Stomach smooth muscle (tissue), 2 donors: ENCODE measurements at regions not wholly inside any gene's neighbourhood (a gene's known extent, or its start where the extent isn't known, plus 50 kb on each side); places are given as distances from the start of the nearest gene placed in this dataset.
"Not testable (repeated sequence)": the region's sequence is repeated elsewhere in the genome, so short reads cannot be mapped to it uniquely, and the experiment has no call there.

ENCODE experiments used
- H3K27ac ChIP-seq: one replicate; pipeline ENCODE4 v1.7.0; 2013; ENCODE audit warnings: mild to moderate bottlenecking, low read length, inconsistent platforms
- H3K27me3 ChIP-seq, 2 donors: one replicate each; pipeline ENCODE4 v1.7.0; 2013; ENCODE audit warnings: low read length in 2 of 2; ENCODE audit not compliant: insufficient read depth in 2 of 2, control insufficient read depth in 1 of 2
- H3K36me3 ChIP-seq, 2 donors: one replicate each; pipeline ENCODE4 v1.7.0; 2013; ENCODE audit warnings: low read length in 2 of 2; ENCODE audit not compliant: control insufficient read depth in 2 of 2, insufficient read depth in 2 of 2
- H3K4me1 ChIP-seq: one replicate; pipeline ENCODE4 v1.7.0; 2013; ENCODE audit warnings: low read length; ENCODE audit not compliant: control insufficient read depth, insufficient read depth
- H3K4me3 ChIP-seq, 2 donors: one replicate each; pipeline ENCODE4 v1.7.0; 2013; ENCODE audit warnings: low read length in 2 of 2
- H3K9ac ChIP-seq, 2 donors: one replicate each; pipeline ENCODE4 v1.7.0; 2013; ENCODE audit warnings: low read length in 2 of 2, mild to moderate bottlenecking in 1 of 2
- H3K9me3 ChIP-seq, 2 donors: one replicate each; pipeline ENCODE4 v1.7.0; 2013; ENCODE audit warnings: low read length in 2 of 2; ENCODE audit not compliant: control insufficient read depth in 2 of 2
- donor health status: healthy.
- donor health status: Pancreatic carcinoma.

- Histone ChIP-seq H3K9ac (no peak overlapping the region), H3K27ac (no peak overlapping the region), H3K27me3 (no peaks in the 10 kb centered on the region), H3K36me3 (no peaks in the 10 kb centered on the region), H3K9me3 (no peaks in the 10 kb centered on the region), H3K4me3 (no peak overlapping the region), H3K4me1 (no peaks in the 10 kb centered on the region)
Measured at GRCh38 chr11:15671216-15671615, 556.5 kb downstream of the INSC start.

- Histone ChIP-seq H3K36me3 (no peaks in the 10 kb centered on the region), H3K27me3 (no peaks in the 10 kb centered on the region), H3K9me3 (no peaks in the 10 kb centered on the region), H3K4me3 (no peak overlapping the region), H3K9ac (no peak overlapping the region), H3K27ac (no peak overlapping the region), H3K4me1 (no peaks in the 10 kb centered on the region)
Measured at GRCh38 chr11:15672825-15673224, 558.1 kb downstream of the INSC start.

DNA sequence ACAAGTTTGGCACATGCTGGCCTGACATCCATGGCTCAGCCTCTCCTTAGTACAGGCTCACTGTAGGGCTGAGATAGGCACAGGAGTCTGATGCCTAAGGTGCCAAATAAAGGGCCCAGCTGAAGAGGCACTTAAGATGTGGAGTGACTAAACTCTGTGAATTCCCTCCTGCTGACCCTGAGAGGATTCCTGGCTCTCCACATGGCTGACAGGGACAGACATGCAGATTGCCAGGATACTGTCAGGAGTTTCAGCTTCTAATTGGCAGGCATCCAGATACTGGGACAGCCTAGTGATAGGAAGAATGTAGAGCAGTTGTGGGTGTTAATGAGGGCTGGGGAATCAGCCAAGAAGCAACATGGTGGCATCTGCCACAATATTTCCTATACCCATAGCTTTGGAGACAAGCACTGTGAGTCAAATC is 558.7 kb downstream of the INSC start:
- no peak overlapping the region for H3K27ac ChIP-seq
- H3K9ac ChIP-seq: no peak overlapping the region
- H3K4me3 ChIP-seq: no peak overlapping the region
- no peaks in the 10 kb centered on the region for H3K27me3 ChIP-seq
- H3K4me1 ChIP-seq: no peaks in the 10 kb centered on the region
- no peaks in the 10 kb centered on the region for H3K36me3 ChIP-seq
- no peaks in the 10 kb centered on the region for H3K9me3 ChIP-seq

DNA sequence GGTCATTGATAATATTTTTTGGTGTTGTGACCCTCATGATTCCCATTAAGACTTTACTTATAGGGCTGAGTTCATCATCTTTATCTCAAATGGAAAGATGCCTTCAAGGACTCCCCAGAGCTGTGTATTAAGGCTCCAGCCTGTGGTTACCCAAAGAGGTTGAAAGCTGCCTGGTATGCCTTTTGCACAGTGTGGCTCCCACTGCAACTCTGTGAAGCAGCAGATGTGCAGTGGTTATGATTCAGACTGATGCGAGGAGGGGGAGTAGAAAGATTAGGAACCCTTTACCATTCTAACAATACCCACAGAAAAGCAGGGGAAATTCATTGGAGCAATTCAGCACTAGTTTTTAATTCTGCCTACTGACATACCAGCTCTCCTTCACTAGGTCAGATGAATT is 560.0 kb downstream of the INSC start:
- H3K4me1 ChIP-seq: no peaks in the 10 kb centered on the region
- no peaks in the 10 kb centered on the region for H3K9me3 ChIP-seq
- H3K27me3 ChIP-seq: no peaks in the 10 kb centered on the region
- H3K36me3 ChIP-seq: no peaks in the 10 kb centered on the region
- H3K27ac ChIP-seq: no peak overlapping the region
- H3K4me3 ChIP-seq: no peak overlapping the region
- H3K9ac ChIP-seq: no peak overlapping the region

DNA sequence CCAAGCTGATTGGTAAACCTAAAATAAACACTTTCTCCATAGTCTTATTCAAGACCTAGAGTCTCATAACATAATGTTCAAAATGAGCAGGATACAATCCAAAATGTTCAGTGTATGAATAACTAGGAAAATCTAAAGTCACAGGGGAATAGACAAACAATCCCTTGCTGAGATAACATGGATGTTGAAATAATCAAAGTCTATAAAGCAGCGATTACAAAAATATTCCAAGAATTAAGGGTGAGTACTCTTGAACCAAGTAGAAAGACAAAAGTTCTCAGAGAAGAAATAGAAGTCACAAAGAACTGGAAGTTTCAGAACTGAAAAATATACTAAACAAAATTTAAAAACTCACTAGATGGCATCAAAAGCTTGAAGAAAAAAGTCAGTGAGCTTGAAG is 561.0 kb downstream of the INSC start:
- H3K27me3 ChIP-seq: no peaks in the 10 kb centered on the region
- no peaks in the 10 kb centered on the region for H3K4me1 ChIP-seq

DNA sequence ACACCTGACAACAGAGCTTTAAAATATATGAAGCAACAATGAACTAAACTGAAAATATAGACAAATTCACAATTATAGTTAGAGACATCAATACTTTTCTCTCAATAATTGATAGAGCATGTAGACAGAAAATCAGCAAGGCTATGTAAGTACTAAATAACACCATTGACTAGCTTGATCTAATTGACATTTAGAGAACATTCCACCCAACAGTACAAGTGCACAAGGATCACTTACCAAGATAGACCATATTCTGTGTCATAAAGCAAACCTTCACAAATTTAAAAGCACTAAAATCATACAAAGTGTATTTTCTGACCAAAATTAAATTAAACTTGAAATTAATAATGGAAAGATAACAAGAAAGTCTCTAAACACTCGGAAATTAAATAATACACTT is 562.5 kb downstream of the INSC start:
- H3K27ac ChIP-seq: no peak overlapping the region
- no peak overlapping the region for H3K9ac ChIP-seq
- no peak overlapping the region for H3K4me3 ChIP-seq
- H3K4me1 ChIP-seq: no peaks in the 10 kb centered on the region
- H3K27me3 ChIP-seq: no peaks in the 10 kb centered on the region
- H3K36me3 ChIP-seq: no peaks in the 10 kb centered on the region
- no peaks in the 10 kb centered on the region for H3K9me3 ChIP-seq

More for the DNA sequence above, 561.0 kb downstream of the INSC start:
- Histone ChIP-seq H3K27ac (no peak overlapping the region), H3K36me3 (no peaks in the 10 kb centered on the region), H3K9me3 (no peaks in the 10 kb centered on the region), H3K9ac (no peak overlapping the region), H3K4me3 (no peak overlapping the region)

DNA sequence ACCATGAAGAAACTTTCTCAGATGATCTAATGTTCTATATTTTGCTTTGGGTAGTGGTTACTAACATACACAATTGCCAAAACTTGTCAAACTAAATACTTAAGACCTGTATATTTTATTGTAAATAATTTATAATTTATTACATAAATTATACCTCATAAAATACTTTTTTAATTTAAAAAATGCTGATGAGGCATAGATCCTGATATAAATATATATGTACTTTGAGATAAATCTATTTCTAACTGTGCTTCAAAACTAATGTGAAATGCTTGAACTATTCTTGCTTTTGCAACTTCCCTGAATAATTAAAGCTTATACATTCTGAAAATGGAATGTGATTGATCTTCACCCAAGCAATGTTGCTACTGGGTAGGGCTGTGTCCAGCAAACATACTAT is 568.8 kb downstream of the INSC start:
- H3K36me3 ChIP-seq: no peaks in the 10 kb centered on the region
- H3K9me3 ChIP-seq: no peaks in the 10 kb centered on the region
- no peak overlapping the region for H3K4me3 ChIP-seq
- H3K4me1 ChIP-seq: no peaks in the 10 kb centered on the region
- H3K27me3 ChIP-seq: no peaks in the 10 kb centered on the region
- H3K9ac ChIP-seq: no peak overlapping the region
- no peak overlapping the region for H3K27ac ChIP-seq

DNA sequence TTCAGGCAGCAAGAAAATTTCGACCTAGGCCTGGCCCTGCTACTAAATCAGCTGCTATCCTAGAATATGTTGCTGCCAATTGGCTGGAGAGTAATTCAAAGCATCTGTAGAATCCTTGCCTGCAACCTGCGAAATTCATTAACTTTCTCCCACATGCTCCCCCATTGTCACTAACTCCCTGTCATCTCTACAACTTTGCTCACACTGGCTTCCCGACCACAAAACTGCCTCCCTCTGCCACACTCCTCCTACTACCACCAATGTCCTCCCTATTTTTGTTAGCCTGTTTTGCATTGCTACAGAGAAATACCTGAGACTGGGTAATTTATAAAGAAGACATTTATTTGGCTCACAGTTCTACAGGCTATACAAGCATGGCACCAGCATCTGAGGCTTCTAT is 570.6 kb downstream of the INSC start:
- Histone ChIP-seq H3K9me3 (no peaks in the 10 kb centered on the region), H3K27ac (no peak overlapping the region)

DNA sequence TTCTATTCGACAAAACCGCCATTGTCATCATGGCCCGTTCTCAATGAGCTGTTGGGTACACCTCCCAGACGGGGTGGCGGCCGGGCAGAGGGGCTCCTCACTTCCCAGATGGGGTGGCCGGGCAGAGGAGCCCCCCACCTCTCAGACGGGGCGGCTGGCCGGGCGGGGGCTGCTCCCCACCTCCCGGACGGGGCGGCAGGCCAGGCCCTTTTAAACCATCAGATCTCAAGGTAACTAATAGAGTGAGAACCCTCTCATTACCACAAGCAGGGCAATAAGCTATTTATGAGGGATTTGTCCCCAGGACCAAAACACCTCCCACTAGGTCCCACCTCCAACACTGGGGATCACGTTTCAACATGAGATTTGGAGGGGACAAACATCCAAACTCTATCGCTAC is 571.5 kb downstream of the INSC start:
- not testable (repeated sequence) for H3K9ac ChIP-seq, H3K9me3 ChIP-seq, H3K27ac ChIP-seq, H3K27me3 ChIP-seq, H3K4me3 ChIP-seq, H3K36me3 ChIP-seq, H3K4me1 ChIP-seq

More for the DNA sequence above, 570.6 kb downstream of the INSC start:
- H3K9ac ChIP-seq: no peak overlapping the region
- H3K4me3 ChIP-seq: no peak overlapping the region
- H3K27me3 ChIP-seq: no peaks in the 10 kb centered on the region
- H3K4me1 ChIP-seq: no peaks in the 10 kb centered on the region
- H3K36me3 ChIP-seq: no peaks in the 10 kb centered on the region

- no peaks in the 10 kb centered on the region for H3K9me3 ChIP-seq
- H3K4me3 ChIP-seq: no peak overlapping the region
- H3K27me3 ChIP-seq: no peaks in the 10 kb centered on the region
- no peak overlapping the region for H3K9ac ChIP-seq
- no peak overlapping the region for H3K27ac ChIP-seq
- H3K4me1 ChIP-seq: no peaks in the 10 kb centered on the region
- no peaks in the 10 kb centered on the region for H3K36me3 ChIP-seq
Measured at GRCh38 chr11:15687342-15687741, 572.6 kb downstream of the INSC start.

- no peak overlapping the region for H3K4me3 ChIP-seq
- H3K27ac ChIP-seq: no peak overlapping the region
Measured at GRCh38 chr11:15688351-15688792, 573.6 kb downstream of the INSC start.

More at GRCh38 chr11:15688351-15688792, 573.6 kb downstream of the INSC start:
- Histone ChIP-seq H3K27me3 (no peaks in the 10 kb centered on the region), H3K9me3 (no peaks in the 10 kb centered on the region), H3K9ac (no peak overlapping the region), H3K36me3 (no peaks in the 10 kb centered on the region), H3K4me1 (no peaks in the 10 kb centered on the region)
